SK-N-MC (cell line): ENCODE measurements at regions not wholly inside any gene's neighbourhood (a gene's known extent, or its start where the extent isn't known, plus 50 kb on each side); places are given as distances from the start of the nearest gene placed in this dataset.

ENCODE experiments used
- EZH2 ChIP-seq: fragments of 200-600 bp; sonication (generic); IDR thresholded peaks from one replicate; pipeline ENCODE4 v1.6.1; 2017; ENCODE audit warnings: antibody characterized with exemption
- FOXP2 ChIP-seq: optimal IDR thresholded peaks from 2 replicates; pipeline ENCODE3; 2011; ENCODE audit warnings: mild to moderate bottlenecking, moderate library complexity; ENCODE audit not compliant: insufficient read depth; ENCODE audit errors: extremely low read length, control extremely low read depth
- POLR2AphosphoS5 ChIP-seq: IDR thresholded peaks from 2 replicates; pipeline ENCODE4 v1.6.1; 2012; ENCODE audit warnings: mild to moderate bottlenecking, low read depth, low read length, borderline replicate concordance

- TF ChIP-seq POLR2AphosphoS5, result no peak
- TF ChIP-seq FOXP2, result no peak
- TF ChIP-seq EZH2, result no peak
These were observed 279.5 kb upstream of the PKN2 start for GRCh38 chr1:88404582-88404981.
